Activated CD4-positive, CD25-positive, alpha-beta regulatory T cell treated with anti-CD3 and anti-CD28 coated beads, Interleukin-2, amount 50 U/mL, for 24 hours (primary cell): ENCODE measurements at regions not wholly inside any gene's neighbourhood (a gene's known extent, or its start where the extent isn't known, plus 50 kb on each side); places are given as distances from the start of the nearest gene placed in this dataset.
"Not testable (repeated sequence)": the region's sequence is repeated elsewhere in the genome, so short reads cannot be mapped to it uniquely, and the experiment has no call there.

Experiments used
- ATAC-seq, 2 donors: fragments of 150-1000 bp; cut with Tn5 transposase; one replicate each; pipeline ENCODE4 v1.10.0; 2021; ENCODE audit warnings: mild to moderate bottlenecking in 1 of 2, moderate library complexity in 1 of 2

GRCh38 chr5:177664737-177665136, 64.8 kb downstream of the B4GALT7 start:
- ATAC-seq: not testable (repeated sequence)

DNA sequence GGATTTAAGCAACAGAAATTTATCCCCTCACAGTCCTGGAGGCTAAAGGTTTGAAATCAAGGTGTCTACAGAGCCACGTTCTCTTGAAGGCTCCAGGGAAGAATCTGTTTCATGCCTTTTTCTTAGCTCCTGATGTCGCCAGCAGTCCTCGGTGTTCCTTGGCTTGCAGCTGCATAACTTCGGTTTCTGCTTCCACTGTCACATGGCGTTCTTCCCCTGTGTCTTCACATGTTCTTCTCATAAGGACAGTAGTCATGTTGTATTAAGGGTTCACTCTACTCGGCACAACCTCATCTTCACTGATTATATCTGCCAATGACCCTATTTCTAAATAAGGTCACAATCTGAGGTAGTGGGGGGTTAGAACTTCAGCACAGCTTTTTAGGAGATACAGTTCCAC, 65.2 kb downstream of the B4GALT7 start:
- not testable (repeated sequence) for ATAC-seq

GRCh38 chr5:177665960-177666359, 66.0 kb downstream of the B4GALT7 start:
- ATAC-seq: not testable (repeated sequence)

DNA sequence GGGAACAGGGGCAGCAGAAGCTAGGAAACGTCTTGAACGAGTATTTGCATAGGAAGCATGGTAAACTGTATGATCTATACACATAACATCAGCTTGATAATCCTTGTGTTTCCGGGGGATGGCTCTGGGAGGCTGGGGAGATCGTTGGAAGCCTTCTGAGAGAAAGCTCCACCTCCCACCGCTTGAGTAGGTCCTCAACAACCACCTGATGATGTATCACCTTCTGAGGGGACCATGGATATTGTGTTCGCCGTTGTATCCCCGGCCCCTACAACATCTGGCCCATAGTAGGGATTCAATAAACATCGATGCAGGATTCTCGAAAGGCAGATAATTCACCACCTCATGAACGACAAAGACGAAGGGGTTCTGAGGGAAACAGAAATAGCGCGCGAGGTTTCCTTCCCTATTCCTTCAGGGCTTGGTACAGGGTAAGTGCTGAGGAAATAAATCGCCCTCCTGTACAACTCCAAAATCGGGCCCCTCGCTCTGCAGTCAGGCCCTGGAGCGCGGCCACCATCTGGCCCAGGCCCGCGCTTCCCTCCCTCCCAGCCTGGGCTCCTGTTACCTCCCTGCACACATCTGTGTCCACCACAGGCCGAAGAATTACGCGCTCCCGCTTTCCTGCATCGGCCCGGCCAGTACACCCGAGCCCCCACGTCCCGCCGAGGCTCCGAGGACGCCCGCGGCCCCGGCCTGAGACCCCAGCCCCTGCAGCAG, 71.3 kb downstream of the B4GALT7 start:
- peak; percentile 22 to 26 for ATAC-seq

GRCh38 chr5:177671755-177672690, 72.1 kb downstream of the B4GALT7 start:
- ATAC-seq: peak; percentile 82 to 84
